Central memory CD4-positive, alpha-beta T cell (primary cell): ENCODE measurements at regions not wholly inside any gene's neighbourhood (a gene's known extent, or its start where the extent isn't known, plus 50 kb on each side); places are given as distances from the start of the nearest gene placed in this dataset.
"Not testable (repeated sequence)": the region's sequence is repeated elsewhere in the genome, so short reads cannot be mapped to it uniquely, and the experiment has no call there.

Source experiments
- DNase-seq: peaks from one replicate; pipeline ENCODE4 v3.0.0; 2022

- no peak for DNase-seq
Observed at GRCh38 chr10:83372646-83373045, 766.7 kb upstream of the GHITM start.

- no peak for DNase-seq
Observed at GRCh38 chr10:83373671-83374070, 765.6 kb upstream of the GHITM start.

DNA sequence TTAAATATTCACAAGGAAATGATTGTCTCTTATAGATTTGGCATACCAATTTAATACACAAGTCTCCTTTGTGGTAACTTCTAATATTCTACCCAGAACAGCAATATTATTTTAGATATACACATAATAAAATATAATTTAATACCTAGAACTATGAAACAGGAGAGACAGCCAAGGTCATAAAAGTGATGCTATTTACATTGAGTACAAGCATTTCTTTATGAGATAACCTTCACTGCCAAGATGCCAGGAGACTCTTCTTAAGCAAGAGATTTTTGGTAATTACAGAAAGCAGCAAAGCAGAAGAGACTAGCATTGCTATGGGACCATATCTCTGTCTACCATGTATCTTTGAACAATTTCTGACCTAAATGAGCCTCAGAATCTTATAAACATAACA lies 764.6 kb upstream of the GHITM start:
- DNase-seq = no peak

DNA sequence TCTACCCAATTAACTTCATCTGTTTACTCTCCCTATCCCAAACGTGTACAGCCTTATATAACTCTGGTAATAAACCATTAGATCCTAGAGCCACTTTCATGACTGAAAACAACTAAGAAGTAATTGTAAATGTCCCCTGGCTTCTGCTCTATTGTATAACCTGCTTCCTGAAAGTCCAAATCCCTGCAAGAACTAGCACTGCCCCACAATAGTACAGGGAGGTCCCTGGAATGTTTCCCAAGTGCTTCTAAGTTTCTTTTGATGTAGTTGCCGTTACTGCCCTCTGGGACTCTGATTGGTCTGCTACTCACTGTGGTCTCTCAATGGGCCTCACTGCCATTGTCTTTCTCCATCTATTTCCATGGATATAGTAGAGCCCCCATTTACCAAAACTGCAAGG lies 764.0 kb upstream of the GHITM start:
- DNase-seq = no peak

DNA sequence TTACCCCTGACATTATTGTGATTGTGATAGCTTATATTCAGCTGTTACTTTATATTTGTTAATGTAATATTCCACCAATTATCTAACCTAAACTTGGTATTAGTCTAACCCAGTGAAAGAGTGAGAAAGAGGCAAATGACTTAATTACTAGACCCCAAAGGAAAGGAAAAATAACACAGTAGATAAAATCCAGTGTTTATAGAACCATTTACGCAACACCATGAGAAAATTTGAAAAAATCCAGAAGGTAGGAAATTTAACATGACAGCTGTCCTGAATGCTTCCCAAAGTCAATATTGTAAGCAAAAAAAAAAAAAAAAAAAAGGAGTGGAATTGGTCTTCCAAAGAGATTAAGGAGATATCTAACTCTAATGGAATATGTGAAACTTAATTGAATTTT lies 741.5 kb upstream of the GHITM start:
- DNase-seq = no peak

- no peak for DNase-seq
Observed at GRCh38 chr10:83410570-83410969, 728.7 kb upstream of the GHITM start.

GRCh38 chr10:83425306-83425705 lies 714.0 kb upstream of the GHITM start:
- DNase-seq = no peak

DNA sequence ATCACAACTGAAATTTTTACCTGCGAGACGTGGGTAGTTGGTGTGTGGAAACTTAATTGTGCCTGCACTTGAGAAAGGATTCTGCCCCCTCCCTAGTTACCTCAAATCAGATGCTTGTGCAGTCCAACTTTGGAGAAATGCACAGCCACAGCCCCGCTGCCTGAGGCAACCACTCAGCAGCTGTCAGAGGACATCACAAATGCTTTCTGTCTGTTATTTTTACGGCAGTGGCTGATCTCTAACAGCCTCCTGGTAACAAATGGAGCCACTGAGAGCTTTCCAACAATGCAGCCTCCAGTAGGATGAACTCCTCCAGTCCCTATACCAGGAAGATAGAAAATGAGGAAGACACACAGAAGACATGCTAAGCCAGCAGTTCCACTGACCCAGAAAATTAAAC lies 712.2 kb upstream of the GHITM start:
- DNase-seq = no peak

DNA sequence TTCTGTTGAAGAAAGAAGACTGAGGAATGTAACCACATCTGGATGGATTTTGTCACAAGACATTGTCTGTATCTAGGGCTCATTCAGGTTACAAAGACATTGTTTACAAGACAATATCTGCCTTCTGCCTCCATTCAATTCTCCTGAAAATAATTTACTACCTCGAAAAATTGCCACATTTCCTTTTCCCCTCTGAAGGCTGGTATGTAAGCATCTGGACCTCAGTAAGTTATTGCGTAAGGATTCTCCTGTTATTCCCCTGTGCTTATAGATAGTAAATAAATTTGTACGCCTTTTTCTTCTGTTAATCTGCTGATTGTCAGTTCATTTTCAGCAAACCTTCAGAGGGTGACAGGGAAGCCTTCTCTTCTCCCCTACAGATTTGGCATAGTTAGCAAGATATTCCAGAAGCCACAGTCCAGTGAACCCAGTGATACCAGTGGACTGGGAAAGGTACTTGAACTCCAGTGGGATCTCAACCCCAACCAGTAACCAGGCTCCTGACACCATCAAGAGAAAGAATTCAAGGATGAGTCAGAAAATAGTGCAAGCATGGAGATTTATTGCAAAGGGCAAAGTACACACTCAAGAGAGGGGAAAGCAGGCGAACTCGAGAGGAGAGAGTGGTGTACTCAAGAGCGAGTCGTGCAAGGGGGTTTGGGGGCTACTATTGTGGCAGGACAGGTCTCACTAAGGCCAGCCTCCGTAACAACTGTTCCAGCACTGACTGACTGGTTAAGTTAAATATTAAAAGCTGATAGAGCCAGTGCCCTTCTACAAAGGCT lies 706.9 kb upstream of the GHITM start:
- no peak for DNase-seq

GRCh38 chr10:83433705-83434104 lies 705.6 kb upstream of the GHITM start:
- DNase-seq = no peak

DNA sequence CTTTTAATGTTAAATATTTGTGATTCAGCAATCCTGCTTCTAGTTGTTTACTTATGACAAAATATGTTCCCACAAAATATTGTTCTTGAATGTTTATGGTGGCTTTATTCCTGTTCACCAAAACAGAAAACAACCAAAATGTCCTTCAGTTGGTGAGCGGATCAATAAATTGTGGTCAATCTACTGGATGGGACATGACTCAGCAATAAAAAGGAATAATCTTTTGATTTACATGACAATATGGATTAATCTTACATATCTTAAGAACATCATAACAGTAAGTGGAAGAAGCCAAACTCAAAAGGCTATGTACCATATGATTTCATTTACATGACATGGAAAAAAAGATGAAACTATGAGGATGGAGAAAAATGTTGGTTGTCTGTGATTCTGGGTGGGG lies 691.3 kb upstream of the GHITM start:
- DNase-seq = no peak

DNA sequence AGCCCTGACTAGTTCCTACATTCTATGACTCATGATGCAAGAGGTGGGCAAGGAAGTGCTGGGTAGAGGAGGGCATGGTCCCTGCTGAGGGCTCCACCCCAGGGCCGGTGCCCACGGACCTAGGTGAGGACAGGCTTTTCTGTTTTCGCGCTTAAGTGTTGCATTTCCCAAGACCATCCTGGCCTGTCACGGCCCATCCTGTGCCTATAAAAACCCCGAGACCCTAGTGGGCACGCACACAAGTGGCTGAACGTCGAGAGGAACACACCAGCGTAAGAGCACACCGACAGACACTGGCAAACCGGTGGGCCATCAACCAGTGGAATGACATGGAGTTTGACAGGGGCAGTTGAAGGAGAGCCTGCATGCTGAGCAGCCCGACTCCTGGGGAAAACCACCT lies 680.7 kb upstream of the GHITM start:
- DNase-seq = no peak

DNA sequence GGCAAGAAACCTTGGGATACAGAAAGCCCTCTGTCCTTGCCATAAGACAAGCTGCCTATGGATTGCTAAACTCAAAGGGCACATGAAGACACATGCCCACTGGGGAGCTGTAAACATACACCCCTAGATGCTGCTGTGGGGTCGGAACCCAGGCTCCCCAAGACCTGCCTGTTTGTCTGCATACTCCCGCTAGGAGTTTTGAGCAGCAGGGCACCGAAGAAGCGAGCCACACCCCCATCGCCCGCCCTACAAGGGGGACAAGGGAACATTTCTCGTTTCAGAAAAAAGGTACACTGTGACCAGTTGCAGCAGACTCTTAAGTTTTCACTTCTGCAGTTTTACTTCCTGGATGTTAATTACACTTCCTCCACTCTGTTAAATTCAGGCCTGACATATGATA lies 680.2 kb upstream of the GHITM start:
- no peak for DNase-seq

GRCh38 chr10:83469728-83470331 lies 669.5 kb upstream of the GHITM start:
- DNase-seq = no peak

DNA sequence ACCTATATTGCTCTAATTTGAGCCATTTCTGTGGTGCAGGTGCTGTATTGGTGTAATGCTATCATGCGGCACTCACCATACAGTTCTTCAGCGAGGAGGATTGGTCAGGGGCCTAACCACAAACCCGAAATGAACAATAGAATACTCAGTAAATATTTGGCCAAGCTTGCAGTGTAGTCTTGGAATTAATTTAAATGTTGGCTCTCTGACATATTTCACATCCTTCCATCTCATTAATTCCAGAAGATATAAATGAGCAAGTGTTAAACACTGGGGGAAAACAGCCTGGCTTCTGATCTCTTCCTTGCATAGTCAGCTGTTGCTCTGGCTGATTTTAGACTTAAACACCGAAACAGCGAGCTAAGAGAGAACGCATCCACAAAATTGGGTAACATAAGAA lies 663.1 kb upstream of the GHITM start:
- no peak for DNase-seq

- no peak for DNase-seq
Observed at GRCh38 chr10:83489161-83489560, 650.1 kb upstream of the GHITM start.

DNA sequence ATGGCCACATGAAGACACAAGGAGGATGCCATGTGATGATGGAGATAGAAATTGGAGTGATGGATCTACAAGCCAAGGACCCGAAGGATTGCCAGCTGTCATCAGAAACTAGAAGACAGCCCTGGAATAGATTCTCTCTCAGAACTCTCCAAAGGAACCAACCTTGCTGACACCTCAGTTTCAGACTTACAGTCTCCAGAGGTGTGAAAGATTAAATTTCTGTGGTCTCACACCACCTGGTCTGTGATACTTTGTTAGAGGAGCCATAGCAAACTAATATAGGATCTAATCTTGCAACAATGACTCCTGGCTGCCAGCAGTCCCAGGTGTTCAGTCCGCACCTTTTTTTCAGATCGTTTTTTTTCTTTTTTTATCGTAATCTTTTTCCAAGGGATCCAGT lies 647.3 kb upstream of the GHITM start:
- no peak for DNase-seq

DNA sequence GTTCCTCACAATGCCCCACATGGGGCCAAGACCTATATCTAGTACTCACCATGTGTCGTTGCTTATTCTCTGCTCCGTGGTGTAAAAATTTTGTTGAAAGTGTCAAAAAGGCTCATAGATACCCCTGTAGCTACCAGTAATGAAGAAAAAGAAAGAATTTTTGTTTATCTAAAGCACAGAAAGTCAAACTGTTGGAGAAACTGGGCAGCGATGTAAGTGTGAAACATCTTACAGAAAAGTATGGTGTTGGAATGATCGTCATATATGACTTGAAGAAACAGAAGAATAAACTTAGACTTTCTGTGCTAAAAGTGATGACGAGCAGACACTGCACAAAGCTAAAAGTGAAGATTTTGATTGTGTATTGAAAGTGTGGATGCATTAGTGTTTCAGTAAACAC lies 626.6 kb upstream of the GHITM start:
- DNase-seq = no peak

GRCh38 chr10:83515001-83515400 lies 624.3 kb upstream of the GHITM start:
- DNase-seq = no peak

- no peak for DNase-seq
Observed at GRCh38 chr10:83516788-83517187, 622.5 kb upstream of the GHITM start.

- DNase-seq = no peak
Observed at GRCh38 chr10:83517456-83517855, 621.9 kb upstream of the GHITM start.

- no peak for DNase-seq
Observed at GRCh38 chr10:83518779-83519178, 620.5 kb upstream of the GHITM start.

DNA sequence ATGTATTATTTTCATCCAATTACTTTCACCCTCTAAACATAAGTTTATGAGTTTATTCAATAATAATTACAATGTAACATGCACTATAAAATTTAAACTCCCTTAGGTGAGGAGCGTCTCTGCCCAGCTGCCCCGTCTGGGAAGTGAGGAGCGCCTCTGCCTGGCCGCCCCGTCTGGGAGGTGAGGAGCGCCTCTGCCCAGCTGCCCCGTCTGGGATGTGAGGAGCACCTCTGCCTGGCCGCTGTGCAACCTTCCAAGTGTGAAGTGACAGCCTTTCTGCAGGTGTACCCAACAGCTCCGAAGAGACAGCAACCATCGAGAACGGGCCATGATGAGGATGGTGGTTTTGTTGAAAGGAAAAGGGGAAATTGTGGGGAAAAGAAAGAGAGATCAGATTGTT lies 618.9 kb upstream of the GHITM start:
- not testable (repeated sequence) for DNase-seq

DNA sequence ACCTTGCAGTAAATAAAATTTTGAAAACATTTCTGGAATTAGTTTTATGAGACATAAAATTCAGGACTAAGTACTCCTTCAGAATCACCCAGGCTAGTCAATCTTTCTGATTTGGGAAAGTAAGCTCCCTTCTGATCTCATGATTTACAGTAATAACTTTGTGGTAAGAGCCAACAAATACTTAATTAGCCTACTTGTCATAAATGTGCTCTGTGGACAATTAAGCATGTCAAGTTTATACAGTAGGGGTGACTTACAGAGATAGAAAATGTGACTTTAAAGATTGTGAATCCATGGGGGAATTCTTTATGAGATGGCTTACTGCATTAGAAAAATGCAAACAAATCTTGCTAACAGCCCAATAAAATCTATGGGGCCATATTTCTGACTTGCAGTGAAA lies 616.9 kb upstream of the GHITM start:
- DNase-seq = no peak

DNA sequence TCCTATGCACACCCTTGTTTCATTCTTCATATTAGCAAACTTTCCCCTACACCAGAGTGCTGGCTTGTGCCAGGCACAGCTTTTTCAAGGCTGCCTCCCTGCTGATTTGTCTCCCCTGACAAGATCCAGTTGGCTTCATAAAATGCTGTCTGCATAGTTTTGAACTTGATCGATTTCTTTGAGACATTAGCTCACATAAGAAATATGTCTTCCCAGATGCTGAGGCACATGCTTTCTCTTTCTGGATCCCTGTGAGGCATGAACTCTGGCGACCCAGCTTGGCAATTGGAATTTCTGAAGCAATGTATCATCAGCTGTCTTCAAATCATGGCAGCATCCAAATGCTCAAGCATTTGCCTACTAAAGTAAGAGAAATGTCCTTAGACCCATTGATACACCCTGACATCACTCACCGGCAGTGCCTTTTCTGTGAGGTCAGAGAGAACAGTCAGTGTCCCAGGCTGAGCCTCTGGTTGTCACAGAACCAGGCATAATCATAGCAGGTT lies 616.4 kb upstream of the GHITM start:
- no peak for DNase-seq
